ENCODE measurements at regions not wholly inside any gene's neighbourhood (a gene's known extent, or its start where the extent isn't known, plus 50 kb on each side); places are given as distances from the start of the nearest gene placed in this dataset.

- 45 to 83% methylated on average over 2 of the region's 2 CpGs for WGBS, 2 donors
- TF ChIP-seq CTCF (IDR thresholded peaks at IDR 0.05; ENCODE audit: control extremely low read depth, extremely low read depth): no peak
- H3K27ac ChIP-seq (ENCODE audit: low read depth in 1 of 2, low read length in 1 of 2): no peak overlapping the region
- DNase-seq (no peak), ATAC-seq (ENCODE audit: insufficient read depth, low FRiP score) (no peak)
- no peaks in the 10 kb centered on the region for H3K4me1 ChIP-seq (ENCODE audit: control insufficient read depth in 5 of 5, insufficient read depth in 5 of 5, low read length in 5 of 5)
- H3K27me3 ChIP-seq (ENCODE audit: control insufficient read depth in 3 of 3, insufficient read depth in 3 of 3, low read length in 2 of 3): no peaks in the 10 kb centered on the region
- H3K9ac ChIP-seq (ENCODE audit: insufficient read depth in 1 of 2, low read length in 2 of 2): no peak overlapping the region
- no peak overlapping the region for H3K4me3 ChIP-seq
- no peaks in the 10 kb centered on the region for H3K9me3 ChIP-seq (ENCODE audit: control insufficient read depth in 4 of 4, insufficient read depth in 3 of 4, low read length in 3 of 4)
- no peaks in the 10 kb centered on the region for H3K36me3 ChIP-seq (ENCODE audit: control insufficient read depth in 4 of 4, insufficient read depth in 4 of 4, low read length in 4 of 4)
Observed at GRCh38 chr1:189774721-189775287, 702.9 kb downstream of the BRINP3 start.

- no peaks in the 10 kb centered on the region for H3K4me1 ChIP-seq (ENCODE audit: control insufficient read depth in 5 of 5, insufficient read depth in 5 of 5, low read length in 5 of 5)
- no peaks in the 10 kb centered on the region for H3K36me3 ChIP-seq (ENCODE audit: control insufficient read depth in 4 of 4, insufficient read depth in 4 of 4, low read length in 4 of 4)
- TF ChIP-seq CTCF (IDR thresholded peaks at IDR 0.05; ENCODE audit: control extremely low read depth, extremely low read depth): no peak
- WGBS, 2 donors: 56 to 71% methylated on average over 1 of the region's 1 CpG
- no peak for ATAC-seq (ENCODE audit: insufficient read depth, low FRiP score)
- H3K27ac ChIP-seq (ENCODE audit: low read depth in 1 of 2, low read length in 1 of 2): no peak overlapping the region
- no peaks in the 10 kb centered on the region for H3K27me3 ChIP-seq (ENCODE audit: control insufficient read depth in 3 of 3, insufficient read depth in 3 of 3, low read length in 2 of 3)
- no peaks in the 10 kb centered on the region for H3K9me3 ChIP-seq (ENCODE audit: control insufficient read depth in 4 of 4, insufficient read depth in 3 of 4, low read length in 3 of 4)
- no peak for DNase-seq
- no peak overlapping the region for H3K4me3 ChIP-seq
- H3K9ac ChIP-seq (ENCODE audit: insufficient read depth in 1 of 2, low read length in 2 of 2): no peak overlapping the region
Observed at GRCh38 chr1:189775343-189775742, 702.3 kb downstream of the BRINP3 start.

GRCh38 chr1:189779034-189779433 is 698.6 kb downstream of the BRINP3 start:
- 90 to 92% methylated on average over 1 of the region's 1 CpG for WGBS, 2 donors
- Histone ChIP-seq H3K27me3 (ENCODE audit: control insufficient read depth in 3 of 3, insufficient read depth in 3 of 3, low read length in 2 of 3) (no peaks in the 10 kb centered on the region), H3K27ac (ENCODE audit: low read depth in 1 of 2, low read length in 1 of 2) (no peak overlapping the region), H3K4me3 (no peak overlapping the region), H3K36me3 (ENCODE audit: control insufficient read depth in 4 of 4, insufficient read depth in 4 of 4, low read length in 4 of 4) (no peaks in the 10 kb centered on the region), H3K9ac (ENCODE audit: insufficient read depth in 1 of 2, low read length in 2 of 2) (no peak overlapping the region), H3K4me1 (ENCODE audit: control insufficient read depth in 5 of 5, insufficient read depth in 5 of 5, low read length in 5 of 5) (no peaks in the 10 kb centered on the region), H3K9me3 (ENCODE audit: control insufficient read depth in 4 of 4, insufficient read depth in 3 of 4, low read length in 3 of 4) (no peaks in the 10 kb centered on the region)
- no peak for TF ChIP-seq CTCF (IDR thresholded peaks at IDR 0.05; ENCODE audit: control extremely low read depth, extremely low read depth)
- ATAC-seq (ENCODE audit: insufficient read depth, low FRiP score) (no peak), DNase-seq (no peak)

GRCh38 chr1:189782295-189782694 is 695.4 kb downstream of the BRINP3 start:
- no peaks in the 10 kb centered on the region for H3K9me3 ChIP-seq (ENCODE audit: control insufficient read depth in 4 of 4, insufficient read depth in 3 of 4, low read length in 3 of 4)
- DNase-seq (no peak), ATAC-seq (ENCODE audit: insufficient read depth, low FRiP score) (no peak)
- no peak overlapping the region for H3K27ac ChIP-seq (ENCODE audit: low read depth in 1 of 2, low read length in 1 of 2)
- no peak for TF ChIP-seq CTCF (IDR thresholded peaks at IDR 0.05; ENCODE audit: control extremely low read depth, extremely low read depth)
- H3K9ac ChIP-seq (ENCODE audit: insufficient read depth in 1 of 2, low read length in 2 of 2): no peak overlapping the region
- no peak overlapping the region for H3K4me3 ChIP-seq
- no peaks in the 10 kb centered on the region for H3K27me3 ChIP-seq (ENCODE audit: control insufficient read depth in 3 of 3, insufficient read depth in 3 of 3, low read length in 2 of 3)
- 71 to 76% methylated on average over 2 of the region's 2 CpGs for WGBS, 2 donors
- H3K36me3 ChIP-seq (ENCODE audit: control insufficient read depth in 4 of 4, insufficient read depth in 4 of 4, low read length in 4 of 4): no peaks in the 10 kb centered on the region
- H3K4me1 ChIP-seq (ENCODE audit: control insufficient read depth in 5 of 5, insufficient read depth in 5 of 5, low read length in 5 of 5): no peaks in the 10 kb centered on the region
